NCI-H82 treated with DMSO at 0.1 percent for 48 hours (cell line): ENCODE measurements at regions not wholly inside any gene's neighbourhood (a gene's known extent, or its start where the extent isn't known, plus 50 kb on each side); places are given as distances from the start of the nearest gene placed in this dataset.
A peak's percentile ranks its signal among the peaks of the same experiment; 100 is the strongest.

Experiments used
- DNase-seq: peaks from one replicate; lab custom pipeline; 2025; ENCODE audit not compliant: unreplicated experiment; lab: John Stamatoyannopoulos, UW

DNA sequence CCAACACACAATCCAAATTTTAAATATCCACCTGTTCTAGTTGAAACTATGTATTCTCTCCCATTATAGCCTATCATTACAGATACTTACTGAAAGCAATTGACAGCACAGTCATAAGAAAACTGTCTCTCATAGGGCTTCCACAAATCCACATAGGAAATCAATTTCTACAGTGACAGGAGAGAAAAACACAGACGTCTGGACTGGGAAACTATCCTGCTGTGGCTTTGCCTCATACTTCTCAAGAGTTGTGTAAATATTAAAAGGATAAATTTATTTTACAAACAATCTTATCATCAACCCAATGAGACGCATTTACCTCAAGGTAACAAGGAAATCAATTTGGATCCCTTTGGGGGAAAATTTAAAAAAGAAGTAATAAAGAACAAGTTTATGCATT lies 517.5 kb downstream of the EFNA5 start:
- no peak for DNase-seq

- DNase-seq, result peak; percentile 51
Observed at GRCh38 chr5:107149243-107150005, 521.3 kb downstream of the EFNA5 start.

DNA sequence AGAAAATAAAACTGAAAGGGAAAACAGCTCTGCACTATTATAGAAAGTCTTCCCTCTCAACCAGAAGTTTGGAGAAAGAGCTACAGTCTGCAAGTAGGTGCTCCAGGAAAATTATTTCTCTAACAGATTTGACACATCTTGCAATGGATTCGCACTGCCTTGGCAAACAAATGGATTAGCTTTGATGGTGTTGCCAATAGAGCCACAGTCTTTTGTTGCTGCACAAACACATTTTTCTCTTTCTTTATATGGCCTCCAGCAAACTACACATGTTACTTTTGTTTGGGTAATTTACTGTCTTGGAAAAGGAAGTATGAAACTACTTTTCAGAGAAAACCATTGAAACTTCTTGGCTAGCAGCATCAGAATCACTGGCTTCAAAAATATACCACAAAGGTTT lies 523.1 kb downstream of the EFNA5 start:
- no peak for DNase-seq

GRCh38 chr5:107146901-107147300 lies 523.8 kb downstream of the EFNA5 start:
- DNase-seq, result no peak

DNA sequence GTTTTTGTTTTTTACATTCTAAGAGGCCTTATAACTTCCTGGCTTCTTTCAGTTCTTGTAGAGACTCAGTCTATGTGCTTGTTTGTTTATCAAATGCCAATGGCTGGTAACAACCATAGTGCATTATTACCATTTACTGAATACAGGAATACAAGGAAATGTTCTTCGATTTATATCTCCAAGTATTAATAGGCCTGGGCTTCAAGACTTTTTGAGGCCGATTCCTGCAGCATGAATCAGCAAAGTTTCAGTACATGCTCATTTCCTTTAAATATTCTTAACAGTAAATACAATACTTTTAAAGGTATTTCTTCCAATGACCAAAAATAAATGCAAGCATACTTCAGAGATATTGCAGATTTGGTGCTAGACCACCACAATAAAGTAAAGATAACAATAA lies 535.3 kb downstream of the EFNA5 start:
- no peak for DNase-seq

GRCh38 chr5:107134931-107135330 lies 535.8 kb downstream of the EFNA5 start:
- DNase-seq, result no peak

- no peak for DNase-seq
Observed at GRCh38 chr5:107129051-107129450, 541.7 kb downstream of the EFNA5 start.

- DNase-seq, result no peak
Observed at GRCh38 chr5:107127878-107128277, 542.9 kb downstream of the EFNA5 start.

DNA sequence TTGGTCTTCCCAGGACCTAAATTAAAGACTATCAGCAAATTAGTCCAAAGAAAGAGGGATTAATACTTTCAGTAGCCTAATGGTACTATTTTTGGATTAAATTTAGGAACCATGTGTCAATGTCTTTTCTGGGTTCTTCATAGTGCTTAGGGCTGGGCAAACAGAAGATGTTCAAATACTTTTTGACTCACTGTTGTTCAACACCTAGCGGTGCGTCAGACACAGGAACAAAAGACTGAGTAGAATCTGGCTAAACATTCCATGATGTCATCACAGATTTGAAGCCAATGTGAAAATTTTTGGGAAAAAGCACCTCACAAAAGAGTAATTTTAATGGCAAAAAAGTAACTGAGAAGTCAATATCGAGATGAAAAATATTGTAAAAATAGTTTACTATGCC lies 544.4 kb downstream of the EFNA5 start:
- DNase-seq, result no peak

DNA sequence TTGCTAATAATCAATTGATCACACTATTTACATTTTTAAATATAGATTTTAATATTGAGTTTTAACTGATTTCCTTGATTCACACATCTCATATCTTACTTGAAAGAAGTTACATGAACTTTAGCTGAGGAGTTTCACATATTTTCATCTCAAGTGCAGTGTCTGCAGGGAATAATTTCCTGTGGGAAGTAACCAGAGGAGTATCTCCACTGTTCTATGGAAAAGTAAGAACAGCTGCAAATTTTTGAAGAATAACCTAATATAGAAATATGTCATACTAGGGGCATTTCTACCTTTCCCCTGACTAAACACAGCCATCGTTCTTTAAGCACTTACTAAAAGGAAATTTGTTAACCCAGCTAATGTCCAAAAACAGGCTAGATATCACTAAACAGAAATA lies 546.4 kb downstream of the EFNA5 start:
- no peak for DNase-seq

DNA sequence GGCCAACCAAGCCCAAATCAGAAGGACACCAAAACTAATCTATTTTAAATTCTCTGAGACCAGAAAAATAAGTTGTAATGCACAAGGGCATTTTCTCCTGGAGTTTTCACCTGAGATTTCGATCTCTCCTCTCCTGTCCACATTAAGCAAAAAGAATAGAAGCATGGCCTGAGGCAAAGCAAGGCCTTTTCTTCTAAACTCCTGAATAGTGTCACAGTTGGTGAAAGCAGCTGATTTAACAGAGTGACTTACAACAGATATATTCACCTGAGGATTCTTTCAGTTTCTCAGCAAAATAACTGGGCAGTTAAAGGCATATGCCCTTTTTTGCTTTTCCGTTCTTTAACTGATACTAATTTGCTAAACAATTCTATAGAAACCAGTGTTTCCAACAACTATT lies 547.7 kb downstream of the EFNA5 start:
- no peak for DNase-seq

DNA sequence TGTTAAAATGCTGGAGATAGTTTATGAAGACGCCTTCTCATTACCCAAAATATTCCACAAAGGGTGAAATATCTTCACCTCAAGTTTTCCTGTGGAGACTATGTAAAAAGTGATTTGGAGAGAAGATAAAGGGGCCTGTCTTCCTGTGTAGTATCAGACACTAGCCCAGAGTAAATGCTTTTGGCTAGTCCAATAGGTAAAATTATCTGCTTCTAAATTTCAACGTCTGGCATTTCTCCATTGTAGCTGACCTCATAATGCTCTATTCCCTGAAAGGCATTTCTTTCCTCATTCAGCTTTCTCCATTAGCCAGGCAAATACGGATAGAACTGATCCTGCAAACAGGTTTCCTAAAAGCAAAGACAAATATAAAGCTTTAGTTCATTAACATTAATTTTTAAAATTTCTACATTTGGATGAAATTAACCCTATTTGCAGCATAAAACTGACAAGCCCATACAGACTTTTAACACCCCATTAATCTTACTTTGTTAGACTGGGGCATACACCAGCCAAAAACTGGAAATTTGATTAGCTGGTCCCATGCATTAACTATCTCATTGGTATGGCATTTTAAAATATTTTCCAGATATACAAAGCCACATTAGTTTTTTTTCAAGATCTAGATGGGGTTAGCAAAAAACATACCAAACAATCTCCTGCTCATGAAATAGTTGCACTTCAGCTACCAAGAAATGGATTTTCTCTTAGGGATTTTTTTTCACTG lies 548.8 kb downstream of the EFNA5 start:
- no peak for DNase-seq

GRCh38 chr5:107119656-107120055 lies 551.1 kb downstream of the EFNA5 start:
- no peak for DNase-seq

DNA sequence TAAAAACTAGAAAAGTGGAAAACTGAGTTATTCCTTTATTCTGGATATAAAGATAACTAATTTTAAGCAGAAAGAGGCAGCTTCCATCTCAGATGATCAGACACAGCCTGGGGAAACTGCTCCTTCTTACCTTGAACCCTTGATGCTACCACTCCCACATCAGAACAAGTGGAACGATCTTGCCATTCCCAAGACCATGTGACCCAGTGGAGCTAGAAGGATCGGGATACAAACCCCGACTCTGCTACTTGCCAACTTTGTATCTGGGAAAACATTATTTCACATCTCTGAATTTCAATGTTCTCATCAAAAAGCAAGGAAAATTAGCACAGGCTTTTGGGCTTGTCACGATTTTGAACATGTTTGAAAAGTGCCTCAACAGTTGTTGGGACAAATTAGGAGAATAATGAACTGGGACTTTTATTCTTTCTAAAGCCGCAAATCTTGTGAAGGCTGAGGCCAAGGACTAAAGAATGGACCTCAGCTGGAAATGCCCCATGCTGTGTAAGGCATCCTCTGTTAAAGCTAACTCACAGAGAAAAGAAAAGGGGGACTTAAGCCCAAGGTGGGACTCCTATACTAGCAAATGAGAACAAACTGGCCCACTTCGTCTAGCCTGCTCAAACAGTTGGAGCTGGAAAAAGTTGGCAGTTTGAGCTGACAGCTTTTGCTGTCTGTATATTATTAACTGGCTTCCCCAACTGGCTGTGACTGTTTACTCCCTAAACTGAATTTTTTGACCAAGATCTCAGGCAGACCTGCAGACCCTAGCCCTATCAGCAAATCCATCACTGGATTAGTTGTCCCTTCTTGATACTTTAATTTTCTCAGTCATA lies 552.3 kb downstream of the EFNA5 start:
- DNase-seq, result no peak

DNA sequence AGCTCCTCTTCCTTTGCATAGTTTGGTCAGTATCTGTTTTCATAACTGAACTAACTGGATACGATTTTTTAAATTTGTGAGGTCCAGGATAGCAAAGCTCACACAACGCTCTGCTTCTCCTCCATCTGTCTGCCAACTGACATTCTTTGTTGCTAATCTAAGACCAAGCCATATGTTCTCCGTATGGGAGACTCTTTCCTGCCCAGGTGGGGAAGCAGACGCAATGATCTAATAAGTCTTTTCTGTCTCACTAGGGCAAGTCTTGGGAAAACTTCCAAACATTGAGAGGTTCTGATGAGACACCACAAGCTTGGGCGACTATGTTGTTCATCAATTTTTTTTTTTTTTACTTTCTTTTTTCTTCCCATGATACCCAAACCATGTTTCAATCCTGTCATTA lies 558.5 kb downstream of the EFNA5 start:
- peak; percentile 33 for DNase-seq

DNA sequence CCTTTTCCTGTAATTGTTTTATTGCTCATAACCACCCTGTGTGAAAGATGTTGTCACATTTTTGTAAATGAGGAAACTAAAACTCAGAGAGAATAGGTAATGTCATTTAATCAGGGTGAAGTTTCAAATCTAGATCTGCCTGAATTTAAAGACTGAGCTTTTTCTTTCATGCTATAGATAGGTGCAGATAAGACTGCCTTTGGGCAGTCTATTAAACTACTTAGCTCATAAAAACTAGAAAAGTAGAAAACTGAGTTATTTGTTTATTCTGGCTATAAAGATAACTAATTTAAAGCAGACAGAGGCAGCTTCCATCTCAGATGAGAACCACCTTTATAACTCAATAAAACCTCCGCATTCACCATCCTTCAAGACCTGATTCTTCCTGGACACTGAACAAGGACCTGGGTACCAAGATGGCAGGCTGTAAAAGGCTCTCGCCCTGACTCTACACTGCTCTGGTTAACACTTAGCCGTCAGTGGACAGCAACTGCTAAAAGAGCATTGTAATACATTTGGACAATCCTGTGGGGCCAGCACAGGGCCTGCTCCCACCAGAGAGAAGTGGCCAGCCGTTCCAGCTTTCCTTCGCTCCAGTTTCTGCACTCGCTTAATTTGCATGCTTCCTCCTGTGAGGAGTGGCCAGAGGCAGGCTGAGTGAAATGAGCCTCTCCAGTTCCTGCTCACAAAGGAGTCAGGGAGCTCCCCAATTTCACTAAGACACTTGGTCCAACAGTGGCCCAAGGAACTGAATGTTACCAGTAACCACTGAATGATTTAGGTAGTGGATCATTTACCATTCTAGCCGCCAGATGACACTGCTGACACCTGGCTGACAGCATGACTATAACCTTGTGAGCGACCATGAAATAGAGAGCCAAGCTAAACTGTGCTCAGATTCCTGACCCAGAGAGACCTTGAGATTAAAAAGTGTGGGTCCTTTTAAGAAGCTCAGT lies 566.4 kb downstream of the EFNA5 start:
- peak; percentile 46 for DNase-seq

- DNase-seq, result no peak
Observed at GRCh38 chr5:107103522-107103921, 567.2 kb downstream of the EFNA5 start.

DNA sequence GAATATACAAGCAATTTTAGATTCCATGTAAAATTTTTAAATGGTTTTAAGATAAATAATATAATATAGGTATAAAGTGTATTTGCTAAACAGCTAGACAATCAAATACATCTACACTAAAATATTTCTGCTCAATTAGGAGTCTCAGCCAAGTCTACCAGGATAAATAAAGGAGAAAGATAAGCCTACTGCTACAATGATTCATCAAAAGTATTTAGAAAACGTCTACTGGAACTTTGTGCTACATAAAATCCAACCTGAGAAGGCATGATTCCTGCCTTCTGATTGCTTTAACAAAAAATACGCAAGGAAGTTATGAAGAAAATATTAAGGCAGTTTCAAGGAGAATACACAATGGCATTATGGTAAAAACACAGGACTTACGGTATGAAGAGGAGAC lies 570.6 kb downstream of the EFNA5 start:
- no peak for DNase-seq

- DNase-seq, result no peak
Observed at GRCh38 chr5:107099506-107099905, 571.2 kb downstream of the EFNA5 start.

DNA sequence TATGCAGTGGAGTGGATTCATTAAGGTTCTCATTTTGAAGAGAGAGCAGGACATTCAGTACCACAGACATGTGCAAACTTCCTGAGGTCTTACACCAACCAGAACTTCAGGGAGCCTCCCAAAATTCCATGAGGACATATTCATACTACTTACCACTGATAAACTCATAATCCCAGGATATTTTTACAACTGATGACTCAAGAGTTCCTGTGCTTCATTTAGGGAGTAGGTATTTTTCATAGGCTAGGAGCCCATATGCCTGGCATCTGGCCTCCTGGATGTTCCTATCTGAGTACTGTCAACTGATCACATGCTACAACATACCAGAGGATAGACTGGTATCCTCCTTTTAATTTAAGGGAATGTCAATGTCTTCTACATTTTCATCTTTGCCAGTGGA lies 578.0 kb downstream of the EFNA5 start:
- no peak for DNase-seq

DNA sequence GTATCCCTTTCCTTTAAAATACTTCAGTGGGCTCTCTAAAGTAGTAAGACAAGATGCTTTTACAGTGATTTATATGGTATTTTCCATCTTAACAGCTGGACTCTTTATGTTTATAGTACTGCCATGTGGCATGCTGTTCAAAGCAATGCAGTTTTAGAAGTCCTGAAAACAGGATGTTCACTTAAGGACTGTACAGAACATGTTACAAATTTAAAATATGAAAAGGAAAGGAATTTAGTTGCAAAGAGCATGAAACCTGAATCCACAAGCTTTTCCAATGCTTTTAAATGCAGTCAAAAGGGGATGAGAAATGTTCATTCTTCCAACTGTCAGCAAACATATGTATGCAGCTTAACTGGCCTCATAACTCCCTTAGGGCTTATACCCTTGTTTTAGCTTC lies 580.2 kb downstream of the EFNA5 start:
- no peak for DNase-seq
